ENCODE measurements at regions not wholly inside any gene's neighbourhood (a gene's known extent, or its start where the extent isn't known, plus 50 kb on each side); places are given as distances from the start of the nearest gene placed in this dataset.

GRCh38 chr14:22458737-22459136 lies 130.3 kb downstream of the DAD1 start:
- Mint-ChIP-seq H3K4me1 (ENCODE audit: low read depth) (no peaks in the 10 kb centered on the region), H3K4me3 (ENCODE audit: low read depth) (peak overlapping the region; percentile 17), H3K27ac (no peak overlapping the region), H3K9me3 (no peaks in the 10 kb centered on the region), H3K36me3 (ENCODE audit: low read depth) (no peaks in the 10 kb centered on the region), H3K27me3 (ENCODE audit: low read depth) (no peaks in the 10 kb centered on the region)
- no peak for DNase-seq (ENCODE audit: low spot score)
- intact Hi-C loops (cut with micrococcal nuclease), result no loop called here

GRCh38 chr14:22456998-22457594 lies 131.9 kb downstream of the DAD1 start:
- no peaks in the 10 kb centered on the region for H3K4me1 Mint-ChIP-seq (ENCODE audit: low read depth)
- H3K4me3 Mint-ChIP-seq (ENCODE audit: low read depth), result peak overlapping the region; percentile 37
- no peaks in the 10 kb centered on the region for H3K9me3 Mint-ChIP-seq
- no peaks in the 10 kb centered on the region for H3K36me3 Mint-ChIP-seq (ENCODE audit: low read depth)
- DNase-seq (ENCODE audit: low spot score), result no peak
- H3K27me3 Mint-ChIP-seq (ENCODE audit: low read depth), result no peaks in the 10 kb centered on the region
- H3K27ac Mint-ChIP-seq, result peak overlapping the region; percentile 17
- intact Hi-C loops (cut with micrococcal nuclease), result no loop called here

DNA sequence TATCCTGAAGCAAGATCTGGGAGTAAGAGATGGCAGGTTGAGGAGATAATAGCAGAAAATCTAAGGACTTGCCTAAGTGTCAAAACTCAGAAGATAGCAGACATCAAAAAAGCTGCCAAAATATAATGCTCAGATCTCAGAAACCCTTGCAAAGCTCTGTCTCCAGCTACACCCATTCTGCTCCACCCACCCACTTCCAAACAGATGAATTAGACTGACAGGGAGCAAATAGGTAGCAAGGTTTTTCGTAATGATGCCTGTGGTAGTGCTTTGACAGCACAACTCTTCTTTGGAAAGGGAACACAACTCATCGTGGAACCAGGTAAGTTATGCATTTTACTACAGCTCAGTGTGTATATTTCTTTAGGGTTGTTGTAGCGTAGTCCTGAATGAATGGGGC lies 132.6 kb downstream of the DAD1 start:
- H3K36me3 Mint-ChIP-seq (ENCODE audit: low read depth), result no peaks in the 10 kb centered on the region
- no peaks in the 10 kb centered on the region for H3K4me1 Mint-ChIP-seq (ENCODE audit: low read depth)
- no peaks in the 10 kb centered on the region for H3K9me3 Mint-ChIP-seq
- DNase-seq (ENCODE audit: low spot score), result no peak
- H3K27me3 Mint-ChIP-seq (ENCODE audit: low read depth), result no peaks in the 10 kb centered on the region
- H3K27ac Mint-ChIP-seq, result no peak overlapping the region
- intact Hi-C loops (cut with micrococcal nuclease), result no loop called here
- no peak overlapping the region for H3K4me3 Mint-ChIP-seq (ENCODE audit: low read depth)

GRCh38 chr14:22452330-22452729 lies 136.7 kb downstream of the DAD1 start:
- H3K4me3 Mint-ChIP-seq (ENCODE audit: low read depth), result peak overlapping the region; percentile 42
- H3K4me1 Mint-ChIP-seq (ENCODE audit: low read depth), result no peaks in the 10 kb centered on the region
- H3K9me3 Mint-ChIP-seq, result no peaks in the 10 kb centered on the region
- no peaks in the 10 kb centered on the region for H3K27me3 Mint-ChIP-seq (ENCODE audit: low read depth)
- H3K36me3 Mint-ChIP-seq (ENCODE audit: low read depth), result no peaks in the 10 kb centered on the region
- no peak for DNase-seq (ENCODE audit: low spot score)
- intact Hi-C loops (cut with micrococcal nuclease), result no loop called here
- H3K27ac Mint-ChIP-seq, result no peak overlapping the region

- Mint-ChIP-seq H3K27me3 (ENCODE audit: low read depth) (no peaks in the 10 kb centered on the region), H3K9me3 (no peaks in the 10 kb centered on the region)
These were observed 138.8 kb downstream of the DAD1 start for GRCh38 chr14:22450266-22450665.

GRCh38 chr14:22449600-22449905 lies 139.5 kb downstream of the DAD1 start:
- no peak overlapping the region for H3K27ac Mint-ChIP-seq
- no peak overlapping the region for H3K4me3 Mint-ChIP-seq (ENCODE audit: low read depth)
- H3K9me3 Mint-ChIP-seq, result no peaks in the 10 kb centered on the region
- no peaks in the 10 kb centered on the region for H3K27me3 Mint-ChIP-seq (ENCODE audit: low read depth)
- DNase-seq (ENCODE audit: low spot score), result no peak
- no peaks in the 10 kb centered on the region for H3K36me3 Mint-ChIP-seq (ENCODE audit: low read depth)
- no peaks in the 10 kb centered on the region for H3K4me1 Mint-ChIP-seq (ENCODE audit: low read depth)
- intact Hi-C loops (cut with micrococcal nuclease), result no loop called here

More at GRCh38 chr14:22450266-22450665, 138.8 kb downstream of the DAD1 start:
- no peak for DNase-seq (ENCODE audit: low spot score)
- intact Hi-C loops (cut with micrococcal nuclease), result no loop called here
- Mint-ChIP-seq H3K4me1 (ENCODE audit: low read depth) (no peaks in the 10 kb centered on the region), H3K27ac (no peak overlapping the region), H3K4me3 (ENCODE audit: low read depth) (no peak overlapping the region), H3K36me3 (ENCODE audit: low read depth) (no peaks in the 10 kb centered on the region)

GRCh38 chr14:22448905-22449599 lies 140.0 kb downstream of the DAD1 start:
- H3K9me3 Mint-ChIP-seq, result no peaks in the 10 kb centered on the region
- no peak for DNase-seq (ENCODE audit: low spot score)
- H3K27ac Mint-ChIP-seq, result no peak overlapping the region
- H3K4me1 Mint-ChIP-seq (ENCODE audit: low read depth), result no peaks in the 10 kb centered on the region
- H3K4me3 Mint-ChIP-seq (ENCODE audit: low read depth), result no peak overlapping the region
- H3K27me3 Mint-ChIP-seq (ENCODE audit: low read depth), result no peaks in the 10 kb centered on the region
- intact Hi-C loops (cut with micrococcal nuclease), result no loop called here
- no peaks in the 10 kb centered on the region for H3K36me3 Mint-ChIP-seq (ENCODE audit: low read depth)

GRCh38 chr14:22448035-22448904 lies 140.8 kb downstream of the DAD1 start:
- DNase-seq (ENCODE audit: low spot score), result no peak
- Mint-ChIP-seq H3K27me3 (ENCODE audit: low read depth) (no peaks in the 10 kb centered on the region), H3K9me3 (no peaks in the 10 kb centered on the region), H3K4me1 (ENCODE audit: low read depth) (no peaks in the 10 kb centered on the region), H3K36me3 (ENCODE audit: low read depth) (no peaks in the 10 kb centered on the region), H3K27ac (no peak overlapping the region), H3K4me3 (ENCODE audit: low read depth) (no peak overlapping the region)
- intact Hi-C loops (cut with micrococcal nuclease), result no loop called here

DNA sequence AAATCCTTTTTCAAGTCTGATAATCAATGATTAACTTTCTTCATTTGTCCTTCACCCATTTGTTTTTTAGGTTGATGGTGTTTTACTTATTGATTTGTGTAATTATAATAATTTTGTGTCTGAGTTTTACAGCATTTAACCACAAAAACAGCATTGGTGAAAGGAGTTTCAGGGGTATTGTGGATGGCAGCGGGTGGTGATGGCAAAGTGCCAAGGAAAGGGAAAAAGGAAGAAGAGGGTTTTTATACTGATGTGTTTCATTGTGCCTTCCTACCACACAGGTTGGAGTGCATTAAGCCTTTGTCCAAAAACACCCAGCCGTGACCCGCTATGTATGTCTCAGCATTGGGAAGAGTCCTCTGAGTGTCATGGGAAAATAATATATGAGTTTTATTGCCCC lies 150.3 kb downstream of the DAD1 start:
- intact Hi-C loops (cut with micrococcal nuclease), result no loop called here
- H3K9me3 Mint-ChIP-seq, result no peaks in the 10 kb centered on the region
- H3K36me3 Mint-ChIP-seq (ENCODE audit: low read depth), result no peaks in the 10 kb centered on the region

GRCh38 chr14:22434901-22435550 lies 154.0 kb downstream of the DAD1 start:
- Mint-ChIP-seq H3K36me3 (ENCODE audit: low read depth) (no peaks in the 10 kb centered on the region), H3K27me3 (ENCODE audit: low read depth) (no peaks in the 10 kb centered on the region), H3K4me3 (ENCODE audit: low read depth) (no peak overlapping the region), H3K27ac (no peak overlapping the region), H3K9me3 (no peaks in the 10 kb centered on the region), H3K4me1 (ENCODE audit: low read depth) (no peaks in the 10 kb centered on the region)
- no peak for DNase-seq (ENCODE audit: low spot score)
- intact Hi-C loops (cut with micrococcal nuclease), result no loop called here

More for the DNA sequence above, 150.3 kb downstream of the DAD1 start:
- no peaks in the 10 kb centered on the region for H3K4me1 Mint-ChIP-seq (ENCODE audit: low read depth)
- no peak overlapping the region for H3K4me3 Mint-ChIP-seq (ENCODE audit: low read depth)
- no peaks in the 10 kb centered on the region for H3K27me3 Mint-ChIP-seq (ENCODE audit: low read depth)
- DNase-seq (ENCODE audit: low spot score), result no peak
- H3K27ac Mint-ChIP-seq, result no peak overlapping the region

DNA sequence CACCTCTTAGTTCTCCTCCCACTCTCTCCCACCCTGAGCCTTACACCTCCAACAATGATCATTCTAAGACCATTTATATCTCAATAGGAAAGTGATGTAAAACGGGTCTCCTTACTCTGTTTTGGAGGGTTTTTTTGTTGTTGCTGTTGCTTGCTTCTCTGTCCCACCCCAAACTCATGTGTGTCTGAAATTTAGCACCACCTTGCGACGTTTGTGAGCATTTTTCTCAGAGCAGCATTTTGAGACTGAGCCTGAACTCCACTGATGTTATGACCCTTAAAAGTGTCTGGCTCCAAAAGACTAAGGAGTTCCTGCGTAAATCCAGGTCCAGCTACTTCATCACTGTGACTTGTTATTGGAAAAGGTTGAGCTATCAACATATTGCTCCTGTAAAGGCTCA lies 155.0 kb downstream of the DAD1 start:
- intact Hi-C loops (cut with micrococcal nuclease), result no loop called here
- H3K9me3 Mint-ChIP-seq, result no peaks in the 10 kb centered on the region

DNA sequence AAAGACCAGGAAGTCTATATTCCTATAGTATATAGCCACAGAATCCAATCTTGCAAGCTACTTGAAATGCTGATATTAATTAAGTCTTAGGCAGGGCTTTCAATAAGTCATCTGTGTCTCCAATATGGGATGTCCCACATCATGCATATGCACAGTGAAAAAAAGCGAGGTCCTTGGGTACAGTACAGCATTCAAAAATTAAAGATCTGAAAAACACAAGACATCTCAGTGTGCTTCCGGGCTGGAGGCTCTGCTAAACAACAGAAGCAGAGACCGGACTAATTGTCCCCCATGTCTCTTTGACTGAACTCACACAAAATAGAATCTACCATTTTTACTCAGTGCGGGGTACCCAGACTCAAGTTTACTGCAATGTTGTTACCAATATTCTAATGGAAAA lies 156.0 kb downstream of the DAD1 start:
- H3K9me3 Mint-ChIP-seq, result no peaks in the 10 kb centered on the region
- H3K36me3 Mint-ChIP-seq (ENCODE audit: low read depth), result no peaks in the 10 kb centered on the region
- H3K27ac Mint-ChIP-seq, result no peak overlapping the region
- intact Hi-C loops (cut with micrococcal nuclease), result no loop called here
- H3K4me3 Mint-ChIP-seq (ENCODE audit: low read depth), result no peak overlapping the region
- no peaks in the 10 kb centered on the region for H3K4me1 Mint-ChIP-seq (ENCODE audit: low read depth)
- H3K27me3 Mint-ChIP-seq (ENCODE audit: low read depth), result no peaks in the 10 kb centered on the region
- no peak for DNase-seq (ENCODE audit: low spot score)

More for the DNA sequence above, 155.0 kb downstream of the DAD1 start:
- no peak for DNase-seq (ENCODE audit: low spot score)
- no peak overlapping the region for H3K4me3 Mint-ChIP-seq (ENCODE audit: low read depth)
- no peak overlapping the region for H3K27ac Mint-ChIP-seq
- H3K4me1 Mint-ChIP-seq (ENCODE audit: low read depth), result no peaks in the 10 kb centered on the region
- no peaks in the 10 kb centered on the region for H3K27me3 Mint-ChIP-seq (ENCODE audit: low read depth)
- no peaks in the 10 kb centered on the region for H3K36me3 Mint-ChIP-seq (ENCODE audit: low read depth)
